Upper lobe of left lung (tissue), 4 donors: ENCODE measurements at regions not wholly inside any gene's neighbourhood (a gene's known extent, or its start where the extent isn't known, plus 50 kb on each side); places are given as distances from the start of the nearest gene placed in this dataset.

Source experiments
- CTCF ChIP-seq, 6 experiments: fragments of 450-650 bp in 4 of 6; fragments of 200-600 bp in 2 of 6; sonication (generic) in 2 of 6; IDR thresholded peaks; one replicate each; pipeline ENCODE4 v1.5.1; 2016 to 2019; ENCODE audit warnings: antibody characterized with exemption in 6 of 6
- EP300 ChIP-seq, 4 donors: sonication (generic); formaldehyde crosslinking; IDR thresholded peaks; one replicate each; pipeline ENCODE4 v1.5.1; 2017; ENCODE audit warnings: antibody characterized with exemption in 4 of 4, control low read depth in 2 of 4
- POLR2A ChIP-seq, 4 donors: fragments of 450-650 bp; IDR thresholded peaks; one replicate each; pipeline ENCODE4 v1.5.1; 2016 to 2017; ENCODE audit warnings: antibody characterized with exemption in 4 of 4, mild to moderate bottlenecking in 2 of 4
- POLR2AphosphoS5 ChIP-seq, 2 donors: sonication (generic); formaldehyde crosslinking; IDR thresholded peaks; one replicate each; pipeline ENCODE4 v1.5.1; 2017; ENCODE audit warnings: antibody characterized with exemption in 2 of 2

GRCh38 chr22:25453058-25453457, 111.4 kb upstream of the GRK3 start:
- TF ChIP-seq CTCF (IDR thresholded peaks at IDR 0.05) (no peak), POLR2AphosphoS5 (IDR thresholded peaks at IDR 0.05) (no peak), POLR2A (IDR thresholded peaks at IDR 0.05) (no peak), EP300 (IDR thresholded peaks at IDR 0.05) (no peak)
